Chondrocyte (in vitro differentiated cells): ENCODE measurements at regions not wholly inside any gene's neighbourhood (a gene's known extent, or its start where the extent isn't known, plus 50 kb on each side); places are given as distances from the start of the nearest gene placed in this dataset.
"Not testable (repeated sequence)": the region's sequence is repeated elsewhere in the genome, so short reads cannot be mapped to it uniquely, and the experiment has no call there.

Experiments
- DNase-seq: peaks from one replicate; pipeline ENCODE4 v3.0.0; 2021; ENCODE audit warnings: mixed read lengths, low spot score
- H3K27ac Mint-ChIP-seq: one replicate; pipeline ENCODE4 v1.8.0; 2021; ENCODE audit warnings: mild to moderate bottlenecking, moderate library complexity, mixed read lengths; ENCODE audit not compliant: unreplicated experiment
- H3K27me3 Mint-ChIP-seq: 2 replicates; pipeline ENCODE4 v1.8.0; 2021; ENCODE audit warnings: low read depth, mixed read lengths
- H3K36me3 Mint-ChIP-seq: 2 replicates; pipeline ENCODE4 v1.8.0; 2021; ENCODE audit warnings: low read depth, mixed read lengths
- H3K4me1 Mint-ChIP-seq: 2 replicates; pipeline ENCODE4 v1.8.0; 2021; ENCODE audit warnings: low read depth, mild to moderate bottlenecking, mixed read lengths
- H3K4me3 Mint-ChIP-seq: one replicate; pipeline ENCODE4 v1.8.0; 2021; ENCODE audit warnings: mild to moderate bottlenecking, moderate library complexity, mixed read lengths; ENCODE audit not compliant: unreplicated experiment
- H3K9me3 Mint-ChIP-seq: 2 replicates; pipeline ENCODE4 v1.8.0; 2021; ENCODE audit warnings: low read depth, mixed read lengths
- TF ChIP-seq, protein P1 (sequence below): fragments of 200-600 bp; sonication (generic); IDR thresholded peaks from 2 replicates; pipeline ENCODE4 v1.5.0; 2021; ENCODE audit warnings: antibody characterized with exemption, mild to moderate bottlenecking, moderate library complexity

DNA sequence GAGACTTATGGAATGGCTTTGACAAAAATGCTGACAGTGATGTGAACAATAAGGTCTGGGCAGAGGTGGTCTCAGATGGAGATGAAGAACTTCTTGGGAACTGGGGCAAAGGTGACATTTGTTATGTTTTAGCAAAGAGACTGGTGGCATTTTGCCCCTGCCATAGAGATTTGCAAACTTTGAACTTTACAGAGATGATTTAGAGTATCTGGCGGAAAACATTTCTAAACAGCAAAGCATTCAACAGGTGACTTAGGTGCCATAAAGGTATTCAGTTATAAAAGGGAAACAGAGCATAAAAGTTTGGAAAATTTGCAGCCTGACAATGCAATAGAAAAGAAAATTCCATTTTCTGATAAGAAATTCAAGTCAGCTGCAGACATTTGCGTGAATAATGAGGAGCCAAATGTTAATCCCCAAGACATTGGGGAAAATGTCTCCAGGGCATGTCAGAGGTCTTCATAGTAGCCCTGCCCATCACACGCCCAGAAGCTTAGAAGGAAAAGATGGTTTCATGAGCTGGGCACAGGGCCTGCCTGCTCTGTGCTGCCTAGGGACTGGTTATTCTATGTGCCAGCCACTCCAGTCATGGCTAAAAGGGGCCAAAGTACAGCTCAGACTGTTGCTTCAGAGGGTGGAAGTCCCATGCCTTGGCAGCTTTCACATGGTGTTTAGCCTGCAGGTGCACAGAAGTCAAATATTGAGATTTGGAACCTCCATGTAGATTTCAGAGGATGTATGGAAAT is 782.2 kb downstream of the TRAM1L1 start:
- no peaks in the 10 kb centered on the region for H3K9me3 Mint-ChIP-seq
- H3K27ac Mint-ChIP-seq, result no peak overlapping the region
- H3K4me3 Mint-ChIP-seq, result no peak overlapping the region
- no peaks in the 10 kb centered on the region for H3K36me3 Mint-ChIP-seq
- TF ChIP-seq, protein P1, sequence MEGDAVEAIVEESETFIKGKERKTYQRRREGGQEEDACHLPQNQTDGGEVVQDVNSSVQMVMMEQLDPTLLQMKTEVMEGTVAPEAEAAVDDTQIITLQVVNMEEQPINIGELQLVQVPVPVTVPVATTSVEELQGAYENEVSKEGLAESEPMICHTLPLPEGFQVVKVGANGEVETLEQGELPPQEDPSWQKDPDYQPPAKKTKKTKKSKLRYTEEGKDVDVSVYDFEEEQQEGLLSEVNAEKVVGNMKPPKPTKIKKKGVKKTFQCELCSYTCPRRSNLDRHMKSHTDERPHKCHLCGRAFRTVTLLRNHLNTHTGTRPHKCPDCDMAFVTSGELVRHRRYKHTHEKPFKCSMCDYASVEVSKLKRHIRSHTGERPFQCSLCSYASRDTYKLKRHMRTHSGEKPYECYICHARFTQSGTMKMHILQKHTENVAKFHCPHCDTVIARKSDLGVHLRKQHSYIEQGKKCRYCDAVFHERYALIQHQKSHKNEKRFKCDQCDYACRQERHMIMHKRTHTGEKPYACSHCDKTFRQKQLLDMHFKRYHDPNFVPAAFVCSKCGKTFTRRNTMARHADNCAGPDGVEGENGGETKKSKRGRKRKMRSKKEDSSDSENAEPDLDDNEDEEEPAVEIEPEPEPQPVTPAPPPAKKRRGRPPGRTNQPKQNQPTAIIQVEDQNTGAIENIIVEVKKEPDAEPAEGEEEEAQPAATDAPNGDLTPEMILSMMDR, result no peak
- no peaks in the 10 kb centered on the region for H3K4me1 Mint-ChIP-seq
- no peak for DNase-seq
- H3K27me3 Mint-ChIP-seq, result no peaks in the 10 kb centered on the region

DNA sequence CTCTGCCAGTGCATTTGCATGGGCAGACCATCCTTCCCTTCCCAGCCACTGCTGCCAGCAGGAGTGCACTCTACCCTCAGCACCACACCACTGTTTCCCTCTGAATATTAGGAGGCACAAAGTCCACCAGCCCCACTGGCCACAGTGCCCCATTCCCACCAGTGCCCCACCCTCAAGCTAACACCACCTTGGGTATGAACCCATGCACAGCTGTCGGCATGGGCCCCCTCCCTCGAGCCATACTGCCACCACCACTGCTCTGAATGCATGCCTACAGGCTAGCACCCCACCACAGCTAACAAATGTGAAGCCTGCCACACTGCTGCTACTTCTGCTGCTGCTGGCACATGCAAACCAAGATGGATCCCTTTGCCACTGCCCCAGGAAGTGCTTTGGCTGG is 810.4 kb downstream of the TRAM1L1 start:
- DNase-seq, result no peak
- Mint-ChIP-seq H3K9me3 (no peaks in the 10 kb centered on the region), H3K4me3 (no peak overlapping the region), H3K27me3 (peaks cover 3% of the 10 kb centered on the region), H3K36me3 (no peaks in the 10 kb centered on the region), H3K4me1 (no peaks in the 10 kb centered on the region), H3K27ac (no peak overlapping the region)
- TF ChIP-seq, protein P1, result no peak

DNA sequence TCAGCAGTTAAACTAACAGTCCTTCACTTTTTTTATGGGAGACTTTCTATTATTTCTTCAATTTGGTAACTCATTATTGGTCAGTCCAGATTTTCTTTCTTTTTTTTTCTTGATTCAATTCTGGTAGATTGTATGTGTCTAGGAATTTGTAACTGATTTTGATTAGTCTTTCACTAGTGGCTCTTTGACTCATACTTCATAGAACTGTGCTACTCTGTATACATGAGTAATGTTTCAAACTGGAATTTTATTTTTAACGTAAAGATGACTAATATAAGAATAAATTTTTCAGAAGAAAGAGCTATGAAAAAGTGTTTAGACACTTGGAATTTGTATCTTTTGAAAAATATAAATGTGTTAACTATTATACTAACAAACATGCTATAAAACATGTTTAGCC is 813.0 kb downstream of the TRAM1L1 start:
- H3K36me3 Mint-ChIP-seq, result no peaks in the 10 kb centered on the region
- H3K27ac Mint-ChIP-seq, result no peak overlapping the region
- TF ChIP-seq, protein P1, result no peak
- no peaks in the 10 kb centered on the region for H3K27me3 Mint-ChIP-seq
- no peaks in the 10 kb centered on the region for H3K4me1 Mint-ChIP-seq
- peaks cover 6% of the 10 kb centered on the region for H3K9me3 Mint-ChIP-seq
- no peak for DNase-seq
- H3K4me3 Mint-ChIP-seq, result no peak overlapping the region

DNA sequence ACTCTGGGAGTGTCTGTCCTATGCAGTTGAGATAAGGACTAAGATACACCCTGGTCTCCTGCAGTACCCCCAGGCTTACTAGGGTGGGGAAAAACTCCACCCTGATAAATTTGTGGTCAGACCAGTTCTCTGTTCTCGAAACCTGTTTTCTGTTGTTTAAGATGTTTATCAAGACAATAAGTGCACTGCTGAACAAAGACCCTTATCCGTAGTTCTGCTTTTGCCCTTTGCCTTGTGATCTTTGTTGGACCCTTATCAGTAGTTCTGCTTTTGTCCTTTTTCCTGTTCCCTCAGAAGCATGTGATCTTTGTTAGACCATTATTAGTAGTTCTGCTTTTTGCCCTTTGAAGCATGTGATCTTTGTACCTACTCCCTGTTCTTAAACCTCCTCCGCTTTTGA is 824.4 kb downstream of the TRAM1L1 start:
- peaks cover 48% of the 10 kb centered on the region for H3K9me3 Mint-ChIP-seq
- H3K27me3 Mint-ChIP-seq, DNase-seq, H3K4me1 Mint-ChIP-seq, H3K27ac Mint-ChIP-seq, H3K4me3 Mint-ChIP-seq, H3K36me3 Mint-ChIP-seq: not testable (repeated sequence)

DNA sequence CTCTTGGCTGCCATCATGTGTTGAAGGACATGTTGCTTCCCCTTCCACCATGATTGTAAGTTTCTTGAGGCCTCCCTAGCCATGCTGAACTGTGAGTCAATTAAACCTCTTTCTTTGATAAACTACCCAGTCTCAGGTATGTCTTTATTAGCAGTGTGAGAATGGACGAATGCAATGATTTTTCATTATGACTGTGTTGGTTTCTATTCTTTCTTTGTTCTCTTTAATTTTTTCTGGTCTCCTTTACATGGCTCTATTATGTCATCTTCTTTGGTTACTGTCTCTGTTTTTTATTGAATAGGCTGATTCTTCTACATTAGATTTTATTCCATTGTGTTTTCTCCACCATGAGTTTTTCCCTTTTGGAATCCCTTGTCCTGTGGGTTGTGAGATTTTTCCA is 840.6 kb downstream of the TRAM1L1 start:
- TF ChIP-seq, protein P1, result no peak
- Mint-ChIP-seq H3K9me3 (no peaks in the 10 kb centered on the region), H3K27me3 (no peaks in the 10 kb centered on the region), H3K27ac (no peak overlapping the region), H3K36me3 (no peaks in the 10 kb centered on the region), H3K4me1 (no peaks in the 10 kb centered on the region), H3K4me3 (no peak overlapping the region)
- DNase-seq, result no peak

DNA sequence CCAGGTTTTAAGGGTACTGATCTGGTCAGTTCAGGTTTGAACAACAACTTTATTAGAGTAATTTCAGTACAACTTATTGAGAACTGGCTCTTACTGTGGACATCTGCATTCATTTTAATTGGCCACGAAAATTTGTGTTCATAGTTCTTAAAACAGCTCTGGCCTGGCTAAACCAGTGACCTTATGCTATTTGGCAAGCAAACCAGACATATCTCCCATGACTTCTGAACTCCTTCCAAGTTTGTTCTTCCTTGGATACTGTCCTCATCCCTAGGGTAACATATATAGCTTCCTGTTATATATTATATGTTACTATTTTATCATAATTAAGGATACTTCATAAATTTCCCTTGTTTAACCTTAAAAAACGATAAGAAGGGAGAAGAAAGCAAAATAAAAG is 841.9 kb downstream of the TRAM1L1 start:
- no peaks in the 10 kb centered on the region for H3K27me3 Mint-ChIP-seq
- H3K4me1 Mint-ChIP-seq, result no peaks in the 10 kb centered on the region
- H3K27ac Mint-ChIP-seq, result no peak overlapping the region
- H3K36me3 Mint-ChIP-seq, result no peaks in the 10 kb centered on the region
- TF ChIP-seq, protein P1, result no peak
- H3K4me3 Mint-ChIP-seq, result no peak overlapping the region
- H3K9me3 Mint-ChIP-seq, result no peaks in the 10 kb centered on the region
- no peak for DNase-seq
